Astrocyte (in vitro differentiated cells and primary cell): ENCODE measurements at regions not wholly inside any gene's neighbourhood (a gene's known extent, or its start where the extent isn't known, plus 50 kb on each side); places are given as distances from the start of the nearest gene placed in this dataset.

Experiments
- EZH2 ChIP-seq: IDR thresholded peaks from 2 replicates; pipeline ENCODE4 v1.6.1; 2012; ENCODE audit warnings: mild to moderate bottlenecking, low read length, inconsistent platforms; ENCODE audit not compliant: insufficient read depth
- TF ChIP-seq, protein P1 (sequence below): IDR thresholded peaks from 2 replicates; pipeline ENCODE4 v1.5.1; 2011; ENCODE audit warnings: low read depth, mild to moderate bottlenecking, inconsistent platforms, low read length, moderate library complexity; ENCODE audit not compliant: insufficient read depth

DNA sequence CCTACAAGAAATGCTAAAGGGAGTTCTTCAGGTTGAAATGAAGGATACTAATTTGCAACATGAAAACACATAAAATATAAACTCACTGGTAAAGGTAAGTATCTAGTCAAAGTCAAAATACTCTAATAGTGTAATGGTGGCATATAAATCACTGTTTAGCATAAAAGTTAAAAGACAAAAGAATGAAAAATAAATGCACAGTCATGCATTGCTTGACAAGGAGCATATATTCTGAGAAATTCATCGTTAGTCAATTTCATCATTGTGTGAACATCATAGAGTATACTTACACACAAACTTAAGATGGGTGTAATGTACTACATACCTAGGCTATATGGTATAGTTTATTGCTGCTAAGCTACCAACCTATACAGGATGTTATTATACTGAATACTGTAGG, 194.4 kb upstream of the PDE5A start:
- TF ChIP-seq EZH2 = no peak
- TF ChIP-seq, protein P1, sequence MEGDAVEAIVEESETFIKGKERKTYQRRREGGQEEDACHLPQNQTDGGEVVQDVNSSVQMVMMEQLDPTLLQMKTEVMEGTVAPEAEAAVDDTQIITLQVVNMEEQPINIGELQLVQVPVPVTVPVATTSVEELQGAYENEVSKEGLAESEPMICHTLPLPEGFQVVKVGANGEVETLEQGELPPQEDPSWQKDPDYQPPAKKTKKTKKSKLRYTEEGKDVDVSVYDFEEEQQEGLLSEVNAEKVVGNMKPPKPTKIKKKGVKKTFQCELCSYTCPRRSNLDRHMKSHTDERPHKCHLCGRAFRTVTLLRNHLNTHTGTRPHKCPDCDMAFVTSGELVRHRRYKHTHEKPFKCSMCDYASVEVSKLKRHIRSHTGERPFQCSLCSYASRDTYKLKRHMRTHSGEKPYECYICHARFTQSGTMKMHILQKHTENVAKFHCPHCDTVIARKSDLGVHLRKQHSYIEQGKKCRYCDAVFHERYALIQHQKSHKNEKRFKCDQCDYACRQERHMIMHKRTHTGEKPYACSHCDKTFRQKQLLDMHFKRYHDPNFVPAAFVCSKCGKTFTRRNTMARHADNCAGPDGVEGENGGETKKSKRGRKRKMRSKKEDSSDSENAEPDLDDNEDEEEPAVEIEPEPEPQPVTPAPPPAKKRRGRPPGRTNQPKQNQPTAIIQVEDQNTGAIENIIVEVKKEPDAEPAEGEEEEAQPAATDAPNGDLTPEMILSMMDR = no peak
